GM12878 (cell line): ENCODE measurements at regions not wholly inside any gene's neighbourhood (a gene's known extent, or its start where the extent isn't known, plus 50 kb on each side); places are given as distances from the start of the nearest gene placed in this dataset.

Experiments used
- IKZF2 ChIP-seq, 2 experiments: fragments of 450-650 bp; IDR thresholded peaks; 2 replicates each; pipeline ENCODE4 v1.6.1; 2017; ENCODE audit warnings: mild to moderate bottlenecking in 2 of 2, moderate library complexity in 2 of 2
- JUNB ChIP-seq: IDR thresholded peaks from 2 replicates; pipeline ENCODE4 v1.6.1; 2016; ENCODE audit warnings: antibody characterized with exemption, mild to moderate bottlenecking
- POLR2A ChIP-seq: IDR thresholded peaks from 2 replicates; pipeline ENCODE4 v1.6.1; 2011; ENCODE audit warnings: low read depth, mild to moderate bottlenecking, low read length
- POLR2AphosphoS5 ChIP-seq: IDR thresholded peaks from 2 replicates; pipeline ENCODE4 v1.6.1; 2011; ENCODE audit warnings: mild to moderate bottlenecking, low read length, inconsistent platforms
- RAD51 ChIP-seq: fragments of 450-650 bp; IDR thresholded peaks from 2 replicates; pipeline ENCODE4 v1.6.1; 2016; ENCODE audit warnings: moderate library complexity, mild to moderate bottlenecking, inconsistent platforms
- TF ChIP-seq, protein P1 (sequence below), 3 experiments: IDR thresholded peaks in 2 of 3; conservative IDR thresholded peaks in 1 of 3; 2 replicates each; pipeline ENCODE4 v1.5.1; 2011; ENCODE audit warnings: low read depth in 3 of 3, low read length in 3 of 3, mild to moderate bottlenecking in 3 of 3, control low read depth in 2 of 3, moderate library complexity in 2 of 3, inconsistent platforms in 1 of 3, mixed read lengths in 1 of 3; ENCODE audit not compliant: control insufficient read depth in 2 of 3, insufficient read depth in 1 of 3; ENCODE audit errors: extremely low read depth in 1 of 3
- TF ChIP-seq, protein P2 (sequence below): fragments of 450-650 bp; IDR thresholded peaks from 2 replicates; pipeline ENCODE4 v1.6.1; 2017; ENCODE audit warnings: antibody characterized with exemption, mild to moderate bottlenecking, moderate library complexity

DNA sequence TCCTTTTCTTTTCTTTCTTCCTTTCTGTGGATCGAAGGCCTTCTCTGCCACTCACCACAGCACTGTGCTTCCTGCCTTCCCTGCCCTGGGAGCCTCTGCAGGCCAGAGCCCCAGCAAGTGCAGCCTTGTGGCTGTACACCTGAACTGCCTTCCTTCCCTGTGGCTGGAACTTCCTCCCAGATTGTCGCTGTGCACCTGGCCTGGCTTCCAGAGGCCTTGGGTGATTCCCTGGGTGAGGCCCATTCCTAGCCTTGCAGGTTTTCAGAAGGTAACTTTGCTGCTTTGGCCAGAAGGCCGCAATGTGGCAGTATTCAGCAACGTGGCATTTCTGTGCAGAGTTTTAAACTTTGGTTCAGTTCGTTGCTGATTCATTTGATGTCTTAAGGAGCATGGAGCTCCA is 50.1 kb upstream of the RASGEF1A start:
- TF ChIP-seq POLR2A (no peak), JUNB (no peak), RAD51 (no peak), POLR2AphosphoS5 (no peak), IKZF2 (IDR thresholded peaks at IDR 0.05) (no peak)
- TF ChIP-seq, protein P1, sequence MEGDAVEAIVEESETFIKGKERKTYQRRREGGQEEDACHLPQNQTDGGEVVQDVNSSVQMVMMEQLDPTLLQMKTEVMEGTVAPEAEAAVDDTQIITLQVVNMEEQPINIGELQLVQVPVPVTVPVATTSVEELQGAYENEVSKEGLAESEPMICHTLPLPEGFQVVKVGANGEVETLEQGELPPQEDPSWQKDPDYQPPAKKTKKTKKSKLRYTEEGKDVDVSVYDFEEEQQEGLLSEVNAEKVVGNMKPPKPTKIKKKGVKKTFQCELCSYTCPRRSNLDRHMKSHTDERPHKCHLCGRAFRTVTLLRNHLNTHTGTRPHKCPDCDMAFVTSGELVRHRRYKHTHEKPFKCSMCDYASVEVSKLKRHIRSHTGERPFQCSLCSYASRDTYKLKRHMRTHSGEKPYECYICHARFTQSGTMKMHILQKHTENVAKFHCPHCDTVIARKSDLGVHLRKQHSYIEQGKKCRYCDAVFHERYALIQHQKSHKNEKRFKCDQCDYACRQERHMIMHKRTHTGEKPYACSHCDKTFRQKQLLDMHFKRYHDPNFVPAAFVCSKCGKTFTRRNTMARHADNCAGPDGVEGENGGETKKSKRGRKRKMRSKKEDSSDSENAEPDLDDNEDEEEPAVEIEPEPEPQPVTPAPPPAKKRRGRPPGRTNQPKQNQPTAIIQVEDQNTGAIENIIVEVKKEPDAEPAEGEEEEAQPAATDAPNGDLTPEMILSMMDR (IDR thresholded peaks at IDR 0.05 in 2 of 3, conservative IDR thresholded peaks at IDR 0.05 in 1 of 3; ENCODE audit: control insufficient read depth in 2 of 3, extremely low read depth in 1 of 3, insufficient read depth in 1 of 3, low read depth in 3 of 3, low read length in 3 of 3) = 0 out of 6 replicates have a peak, but pooled peaks of 1 of the 3 experiments have one; percentile 4
- TF ChIP-seq, protein P2, sequence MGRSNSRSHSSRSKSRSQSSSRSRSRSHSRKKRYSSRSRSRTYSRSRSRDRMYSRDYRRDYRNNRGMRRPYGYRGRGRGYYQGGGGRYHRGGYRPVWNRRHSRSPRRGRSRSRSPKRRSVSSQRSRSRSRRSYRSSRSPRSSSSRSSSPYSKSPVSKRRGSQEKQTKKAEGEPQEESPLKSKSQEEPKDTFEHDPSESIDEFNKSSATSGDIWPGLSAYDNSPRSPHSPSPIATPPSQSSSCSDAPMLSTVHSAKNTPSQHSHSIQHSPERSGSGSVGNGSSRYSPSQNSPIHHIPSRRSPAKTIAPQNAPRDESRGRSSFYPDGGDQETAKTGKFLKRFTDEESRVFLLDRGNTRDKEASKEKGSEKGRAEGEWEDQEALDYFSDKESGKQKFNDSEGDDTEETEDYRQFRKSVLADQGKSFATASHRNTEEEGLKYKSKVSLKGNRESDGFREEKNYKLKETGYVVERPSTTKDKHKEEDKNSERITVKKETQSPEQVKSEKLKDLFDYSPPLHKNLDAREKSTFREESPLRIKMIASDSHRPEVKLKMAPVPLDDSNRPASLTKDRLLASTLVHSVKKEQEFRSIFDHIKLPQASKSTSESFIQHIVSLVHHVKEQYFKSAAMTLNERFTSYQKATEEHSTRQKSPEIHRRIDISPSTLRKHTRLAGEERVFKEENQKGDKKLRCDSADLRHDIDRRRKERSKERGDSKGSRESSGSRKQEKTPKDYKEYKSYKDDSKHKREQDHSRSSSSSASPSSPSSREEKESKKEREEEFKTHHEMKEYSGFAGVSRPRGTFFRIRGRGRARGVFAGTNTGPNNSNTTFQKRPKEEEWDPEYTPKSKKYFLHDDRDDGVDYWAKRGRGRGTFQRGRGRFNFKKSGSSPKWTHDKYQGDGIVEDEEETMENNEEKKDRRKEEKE = no peak
